ENCODE measurements at regions not wholly inside any gene's neighbourhood (a gene's known extent, or its start where the extent isn't known, plus 50 kb on each side); places are given as distances from the start of the nearest gene placed in this dataset.

- Mint-ChIP-seq H3K9me3 (no peaks in the 10 kb centered on the region), H3K27ac (no peak overlapping the region), H3K4me3 (no peak overlapping the region), H3K36me3 (ENCODE audit: low read depth) (no peaks in the 10 kb centered on the region), H3K27me3 (ENCODE audit: insufficient read depth, low read depth, poor library complexity) (no peaks in the 10 kb centered on the region), H3K4me1 (no peaks in the 10 kb centered on the region)
- no peaks in the 10 kb centered on the region for H3K79me2 ChIP-seq (replicated peaks; ENCODE audit: insufficient read depth)
- H2AFZ ChIP-seq = no peak overlapping the region
- H3K4me1 ChIP-seq (ENCODE audit: insufficient read depth) = no peaks in the 10 kb centered on the region
- no peak overlapping the region for H3K4me2 ChIP-seq
- ATAC-seq (no peak), DNase-seq (ENCODE audit: low spot score) (no peak)
- H3K27ac ChIP-seq (ENCODE audit: low read depth) = no peak overlapping the region
- H3K36me3 ChIP-seq (ENCODE audit: insufficient read depth) = no peaks in the 10 kb centered on the region
- H3K9me2 ChIP-seq (ENCODE audit: insufficient read depth) = no peaks in the 10 kb centered on the region
- H4K20me1 ChIP-seq (replicated peaks; ENCODE audit: insufficient read depth) = no peaks in the 10 kb centered on the region
- TF ChIP-seq REST (IDR thresholded peaks at IDR 0.05; ENCODE audit: unreplicated experiment) (no peak), CTCF (conservative IDR thresholded peaks at IDR 0.05; ENCODE audit: low read depth in 2 of 2) (no peak), JUNB (IDR thresholded peaks at IDR 0.05; ENCODE audit: unreplicated experiment) (no peak), ETS1 (IDR thresholded peaks at IDR 0.05) (no peak), POLR2AphosphoS5 (IDR thresholded peaks at IDR 0.05; ENCODE audit: low read depth) (no peak), EZH2phosphoT487 (IDR thresholded peaks at IDR 0.05; ENCODE audit: unreplicated experiment) (no peak)
- H3K4me3 ChIP-seq = no peak overlapping the region
- no peaks in the 10 kb centered on the region for H3F3A ChIP-seq (replicated peaks; ENCODE audit: low read depth)
- no peaks in the 10 kb centered on the region for H3K27me3 ChIP-seq (ENCODE audit: insufficient read depth)
These were observed 208.8 kb upstream of the NCKAP5 start for GRCh38 chr2:133776936-133777573.

GRCh38 chr2:133777574-133777960 lies 209.3 kb upstream of the NCKAP5 start:
- Histone ChIP-seq H3K4me1 (ENCODE audit: insufficient read depth) (no peaks in the 10 kb centered on the region), H3K36me3 (ENCODE audit: insufficient read depth) (no peaks in the 10 kb centered on the region), H3K79me2 (replicated peaks; ENCODE audit: insufficient read depth) (no peaks in the 10 kb centered on the region), H3F3A (replicated peaks; ENCODE audit: low read depth) (no peaks in the 10 kb centered on the region), H3K27ac (ENCODE audit: low read depth) (no peak overlapping the region), H3K4me3 (no peak overlapping the region), H4K20me1 (replicated peaks; ENCODE audit: insufficient read depth) (no peaks in the 10 kb centered on the region), H2AFZ (no peak overlapping the region), H3K27me3 (ENCODE audit: insufficient read depth) (no peaks in the 10 kb centered on the region), H3K4me2 (no peak overlapping the region), H3K9me2 (ENCODE audit: insufficient read depth) (no peaks in the 10 kb centered on the region)
- H3K4me3 Mint-ChIP-seq = no peak overlapping the region
- no peaks in the 10 kb centered on the region for H3K36me3 Mint-ChIP-seq (ENCODE audit: low read depth)
- ATAC-seq = no peak
- H3K9me3 Mint-ChIP-seq = no peaks in the 10 kb centered on the region
- peak; percentile 1 for DNase-seq (ENCODE audit: low spot score)
- H3K27ac Mint-ChIP-seq = no peak overlapping the region
- H3K27me3 Mint-ChIP-seq (ENCODE audit: insufficient read depth, low read depth, poor library complexity) = no peaks in the 10 kb centered on the region
- no peaks in the 10 kb centered on the region for H3K4me1 Mint-ChIP-seq
- TF ChIP-seq ETS1 (IDR thresholded peaks at IDR 0.05) = no peak
- TF ChIP-seq EZH2 (IDR thresholded peaks at IDR 0.05; ENCODE audit: low read depth, unreplicated experiment) = no peak
- no peak for TF ChIP-seq REST (IDR thresholded peaks at IDR 0.05; ENCODE audit: unreplicated experiment)
- TF ChIP-seq ZNF331 (CRISPR knock-in tag; IDR thresholded peaks at IDR 0.05; ENCODE audit: low read depth) = no peak
- no peak for TF ChIP-seq POLR2AphosphoS5 (IDR thresholded peaks at IDR 0.05; ENCODE audit: low read depth)
- no peak for TF ChIP-seq CTCF (conservative IDR thresholded peaks at IDR 0.05; ENCODE audit: low read depth in 2 of 2)
- no peak for TF ChIP-seq CREB1 (CRISPR knock-in tag; IDR thresholded peaks at IDR 0.05; ENCODE audit: low read depth)

Data from GM23338 (cell line).